Ovary (tissue), 7 donors: ENCODE measurements at regions not wholly inside any gene's neighbourhood (a gene's known extent, or its start where the extent isn't known, plus 50 kb on each side); places are given as distances from the start of the nearest gene placed in this dataset.

Experiments
- DNase-seq, 5 donors: peaks; one replicate each; pipeline ENCODE4 v3.0.0-alpha.2; 2019 to 2020
- H3K27ac ChIP-seq, 2 donors: fragments of 200-600 bp; one replicate each; pipeline versions ENCODE4 v1.5.1 to v1.8.0; 2019 to 2022
- H3K27me3 ChIP-seq: fragments of 200-600 bp; one replicate; pipeline ENCODE4 v1.8.0; 2022
- H3K36me3 ChIP-seq: fragments of 200-600 bp; sonication (generic); one replicate; pipeline ENCODE4 v1.5.1; 2019
- H3K4me1 ChIP-seq: one replicate; pipeline ENCODE4 v1.8.1; 2013; ENCODE audit warnings: mild to moderate bottlenecking, moderate library complexity; ENCODE audit not compliant: insufficient read depth
- H3K4me3 ChIP-seq: fragments of 200-600 bp; sonication (generic); one replicate; pipeline ENCODE4 v1.5.1; 2017
- H3K9me3 ChIP-seq, 2 donors: fragments of 200-600 bp in 1 of 2; sonication (generic) in 1 of 2; one replicate each; pipeline versions ENCODE4 v1.5.1 to v1.8.1; 2013 to 2019; ENCODE audit warnings: mild to moderate bottlenecking in 1 of 2, moderate library complexity in 1 of 2
- EP300 ChIP-seq: sonication (generic); formaldehyde crosslinking; IDR thresholded peaks from one replicate; pipeline ENCODE4 v1.6.1; 2017; ENCODE audit warnings: antibody characterized with exemption
- POLR2A ChIP-seq: fragments of 450-650 bp; IDR thresholded peaks from one replicate; pipeline ENCODE4 v1.6.1; 2017; ENCODE audit warnings: antibody characterized with exemption, mild to moderate bottlenecking, moderate library complexity
- WGBS, 3 donors: extraction: QIAGEN DNeasy Blood & Tissue Kit in 1 of 3; methylation state at CpG; one replicate each; pipeline versions ENCODE4 v1.1.5 to v1.1.7; 2013 to 2017; 5-methylcytosine and 5-hydroxymethylcytosine counted together
- intact Hi-C, 4 donors: fragments of 100-400 bp; cut with DNase I; formaldehyde crosslinking; loops; one replicate each; pipeline versions ENCODE4 v1.11.0 to v1.15.1; 2022 to 2023
- TF ChIP-seq, protein P1 (sequence below), 3 donors: fragments of 450-650 bp in 2 of 3; fragments of 200-600 bp in 1 of 3; IDR thresholded peaks; one replicate each; pipeline versions ENCODE4 v1.5.1 to v1.8.0; 2016 to 2022; ENCODE audit warnings: antibody characterized with exemption in 3 of 3, mild to moderate bottlenecking in 1 of 3
- donor health status: DM: no; HTN: no; CAD: no; lungs with moderate emphysema.
- donor health status: DM: no; HTN: no; CAD: no.
- donor health status: Bipolar disorder and iron deficiency.
- donor health status: DM: no; HTN: no; CAD: no.
- donor health status: DM: yes; HTN: yes; CAD: no.

- intact Hi-C loops, result no loop called here
- H3K36me3 ChIP-seq, result no peaks in the 10 kb centered on the region
- no peak overlapping the region for H3K4me3 ChIP-seq
- H3K27me3 ChIP-seq, result no peaks in the 10 kb centered on the region
- H3K27ac ChIP-seq, result no peak overlapping the region
- H3K4me1 ChIP-seq, result no peaks in the 10 kb centered on the region
- no peak for DNase-seq
- TF ChIP-seq, protein P1, sequence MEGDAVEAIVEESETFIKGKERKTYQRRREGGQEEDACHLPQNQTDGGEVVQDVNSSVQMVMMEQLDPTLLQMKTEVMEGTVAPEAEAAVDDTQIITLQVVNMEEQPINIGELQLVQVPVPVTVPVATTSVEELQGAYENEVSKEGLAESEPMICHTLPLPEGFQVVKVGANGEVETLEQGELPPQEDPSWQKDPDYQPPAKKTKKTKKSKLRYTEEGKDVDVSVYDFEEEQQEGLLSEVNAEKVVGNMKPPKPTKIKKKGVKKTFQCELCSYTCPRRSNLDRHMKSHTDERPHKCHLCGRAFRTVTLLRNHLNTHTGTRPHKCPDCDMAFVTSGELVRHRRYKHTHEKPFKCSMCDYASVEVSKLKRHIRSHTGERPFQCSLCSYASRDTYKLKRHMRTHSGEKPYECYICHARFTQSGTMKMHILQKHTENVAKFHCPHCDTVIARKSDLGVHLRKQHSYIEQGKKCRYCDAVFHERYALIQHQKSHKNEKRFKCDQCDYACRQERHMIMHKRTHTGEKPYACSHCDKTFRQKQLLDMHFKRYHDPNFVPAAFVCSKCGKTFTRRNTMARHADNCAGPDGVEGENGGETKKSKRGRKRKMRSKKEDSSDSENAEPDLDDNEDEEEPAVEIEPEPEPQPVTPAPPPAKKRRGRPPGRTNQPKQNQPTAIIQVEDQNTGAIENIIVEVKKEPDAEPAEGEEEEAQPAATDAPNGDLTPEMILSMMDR (IDR thresholded peaks at IDR 0.05), result no peak
- TF ChIP-seq EP300 (no peak), POLR2A (no peak)
- no peaks in the 10 kb centered on the region for H3K9me3 ChIP-seq
Observed at GRCh38 chr9:117823576-117823975, 119.4 kb downstream of the TLR4 start.

DNA sequence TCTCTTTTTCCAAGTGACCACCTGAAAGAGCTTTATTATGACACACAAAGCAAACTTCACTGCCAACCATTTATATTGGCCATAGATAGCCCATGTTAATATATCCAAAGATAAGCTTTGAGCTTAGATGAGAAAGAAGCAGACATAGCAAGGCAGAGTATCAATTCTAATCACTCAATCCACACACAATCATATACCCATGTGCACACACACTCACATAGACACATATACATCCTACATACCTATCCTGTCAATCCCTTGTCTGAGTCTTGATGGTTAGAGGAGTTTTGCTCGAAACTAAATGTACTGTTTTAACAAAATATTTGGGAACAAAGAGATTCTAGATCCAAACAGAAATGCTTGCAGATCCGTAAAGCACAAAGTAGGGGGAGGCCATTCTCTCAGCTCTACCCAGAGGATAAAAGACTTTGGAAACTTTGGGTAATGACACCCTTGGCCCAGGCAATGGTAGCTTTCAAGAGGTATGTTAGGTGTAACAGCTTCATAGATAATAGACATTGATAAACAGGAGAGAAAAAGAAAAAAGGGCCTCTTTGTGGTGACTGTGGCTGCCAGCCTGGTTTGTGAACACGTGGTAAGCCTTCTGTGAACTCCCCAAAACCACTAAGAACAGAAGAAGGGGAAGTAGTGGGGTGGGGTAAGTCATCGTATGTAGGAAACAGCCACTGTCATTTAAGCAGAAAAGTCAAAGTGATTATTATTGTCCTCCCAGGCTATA is 121.6 kb downstream of the TLR4 start:
- H3K4me1 ChIP-seq, result no peaks in the 10 kb centered on the region
- TF ChIP-seq, protein P1 (IDR thresholded peaks at IDR 0.05), result no peak
- TF ChIP-seq EP300, result no peak
- TF ChIP-seq POLR2A, result no peak
- intact Hi-C loops, result no loop called here
- H3K27ac ChIP-seq, result no peak overlapping the region
- no peaks in the 10 kb centered on the region for H3K9me3 ChIP-seq
- no peak overlapping the region for H3K4me3 ChIP-seq
- no peaks in the 10 kb centered on the region for H3K27me3 ChIP-seq
- 37 to 50% (median 39%) methylated on average over 4 of the region's 4 CpGs for WGBS, 3 donors
- DNase-seq, result no peak
- H3K36me3 ChIP-seq, result no peaks in the 10 kb centered on the region

GRCh38 chr9:117826837-117827236 is 122.6 kb downstream of the TLR4 start:
- 76 to 80% (median 79%) methylated on average over 3 of the region's 3 CpGs for WGBS, 3 donors

DNA sequence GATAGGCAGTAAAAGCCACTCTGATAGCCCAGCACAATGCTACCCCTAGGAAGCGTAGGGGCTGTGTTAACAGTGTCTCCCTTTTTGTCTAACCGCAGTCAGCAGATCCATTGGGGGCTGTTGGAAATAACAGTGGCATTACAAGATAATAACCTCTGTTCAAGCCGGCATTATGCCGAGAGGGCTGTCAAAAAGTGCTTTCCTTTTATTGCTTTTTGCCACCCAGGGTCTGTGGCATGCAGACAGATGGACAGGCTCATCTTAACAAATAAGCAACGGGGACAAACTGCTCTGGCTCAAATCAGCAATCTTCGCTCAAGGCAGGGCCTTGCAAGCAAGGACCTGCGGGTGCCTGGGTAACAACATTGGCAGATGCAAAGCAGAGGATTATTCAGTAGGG is 123.3 kb downstream of the TLR4 start:
- 82 to 86% (median 84%) methylated on average over 7 of the region's 7 CpGs for WGBS, 3 donors
- Histone ChIP-seq H3K27me3 (no peaks in the 10 kb centered on the region), H3K27ac (no peak overlapping the region), H3K4me3 (no peak overlapping the region), H3K36me3 (no peaks in the 10 kb centered on the region), H3K9me3 (no peaks in the 10 kb centered on the region), H3K4me1 (no peaks in the 10 kb centered on the region)
- intact Hi-C loops, result no loop called here
- TF ChIP-seq, protein P1 (IDR thresholded peaks at IDR 0.05), result no peak
- TF ChIP-seq EP300, result no peak
- no peak for TF ChIP-seq POLR2A
- no peak for DNase-seq

More at GRCh38 chr9:117826837-117827236, 122.6 kb downstream of the TLR4 start:
- H3K9me3 ChIP-seq, result no peaks in the 10 kb centered on the region
- H3K27me3 ChIP-seq, result no peaks in the 10 kb centered on the region
- no peak for TF ChIP-seq POLR2A
- no peak overlapping the region for H3K27ac ChIP-seq
- H3K36me3 ChIP-seq, result no peaks in the 10 kb centered on the region
- DNase-seq, result no peak
- intact Hi-C loops, result no loop called here
- H3K4me1 ChIP-seq, result no peaks in the 10 kb centered on the region
- no peak overlapping the region for H3K4me3 ChIP-seq

DNA sequence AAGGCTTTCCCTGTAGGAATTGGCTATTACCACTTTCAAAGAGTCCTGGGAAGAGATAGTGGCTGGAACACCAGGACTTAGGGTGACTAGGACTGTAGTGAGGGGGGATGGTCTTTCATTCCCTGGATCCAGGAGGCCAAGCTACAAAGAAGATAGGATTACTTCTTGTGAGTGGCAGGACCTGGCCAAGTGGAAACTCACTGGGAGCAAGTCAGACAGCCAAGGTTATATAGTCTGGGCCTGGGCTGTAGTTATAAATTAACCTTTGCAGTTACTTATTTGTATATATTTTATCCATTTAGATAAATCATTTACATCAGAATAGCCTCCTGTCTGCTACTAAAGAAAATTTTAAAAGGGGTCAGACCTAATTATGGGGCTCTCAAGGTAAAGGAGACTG is 124.3 kb downstream of the TLR4 start:
- intact Hi-C loops, result no loop called here
- TF ChIP-seq, protein P1 (IDR thresholded peaks at IDR 0.05), result no peak
- TF ChIP-seq EP300, result no peak
- no peak for TF ChIP-seq POLR2A
- no peak overlapping the region for H3K4me3 ChIP-seq
- no peak overlapping the region for H3K27ac ChIP-seq
- no peaks in the 10 kb centered on the region for H3K36me3 ChIP-seq
- DNase-seq, result no peak
- H3K27me3 ChIP-seq, result no peaks in the 10 kb centered on the region
- no peaks in the 10 kb centered on the region for H3K9me3 ChIP-seq
- no peaks in the 10 kb centered on the region for H3K4me1 ChIP-seq
